GF-D8 (cell line): ENCODE measurements at regions not wholly inside any gene's neighbourhood (a gene's known extent, or its start where the extent isn't known, plus 50 kb on each side); places are given as distances from the start of the nearest gene placed in this dataset.
"Not testable (repeated sequence)": the region's sequence is repeated elsewhere in the genome, so short reads cannot be mapped to it uniquely, and the experiment has no call there.

Source experiments
- DNase-seq: peaks from one replicate; lab custom pipeline; 2025; lab: John Stamatoyannopoulos, UW

DNA sequence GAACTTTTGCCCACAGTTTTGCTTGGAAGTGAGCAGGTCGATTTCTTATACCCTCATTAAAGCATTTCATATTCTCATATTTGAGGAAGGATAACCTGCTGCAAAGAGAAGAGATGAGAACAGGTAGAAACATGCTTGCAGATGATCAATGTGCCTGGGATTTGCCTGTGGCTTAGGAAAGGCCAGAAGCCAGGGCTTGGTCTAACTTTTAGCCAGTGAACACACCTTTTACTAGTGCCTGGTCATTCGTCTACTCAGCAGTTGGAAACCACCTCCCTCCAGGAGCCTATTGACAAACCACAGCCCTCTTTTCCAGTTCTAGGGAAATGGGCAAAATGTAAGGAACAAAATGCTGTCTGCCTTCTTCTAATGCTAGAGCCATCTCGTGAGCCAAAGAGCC lies 518.3 kb downstream of the ADRA2A start:
- DNase-seq = no peak

DNA sequence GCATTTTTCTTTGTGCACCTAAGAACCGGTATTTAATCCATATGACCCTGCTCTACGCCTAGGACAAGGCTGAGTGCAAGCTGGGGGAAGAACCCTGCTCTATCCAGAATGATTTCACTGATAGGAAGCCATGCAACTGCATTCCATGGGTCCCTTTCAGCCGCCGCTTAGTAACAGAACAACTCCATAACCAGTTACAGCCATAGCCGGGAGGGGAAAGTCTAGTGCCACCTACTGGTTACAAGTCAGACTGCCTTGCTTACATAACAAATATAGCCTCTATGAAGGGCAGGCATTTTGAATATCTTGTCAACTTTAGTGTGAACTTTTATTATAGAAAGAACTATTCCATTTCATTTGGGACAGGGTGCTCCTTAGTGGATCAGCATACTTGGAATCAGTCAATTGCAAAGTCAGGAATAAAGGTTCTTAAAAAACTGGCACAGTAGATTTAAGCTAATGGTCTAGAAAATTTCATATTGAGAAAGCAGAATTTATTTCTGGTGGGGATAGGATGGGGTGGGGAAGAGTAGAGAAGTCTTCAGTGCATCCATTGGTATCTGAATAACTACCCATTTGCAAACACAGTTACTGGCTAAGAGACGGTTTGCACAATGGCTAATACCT lies 521.7 kb downstream of the ADRA2A start:
- peak; percentile 6 for DNase-seq

DNA sequence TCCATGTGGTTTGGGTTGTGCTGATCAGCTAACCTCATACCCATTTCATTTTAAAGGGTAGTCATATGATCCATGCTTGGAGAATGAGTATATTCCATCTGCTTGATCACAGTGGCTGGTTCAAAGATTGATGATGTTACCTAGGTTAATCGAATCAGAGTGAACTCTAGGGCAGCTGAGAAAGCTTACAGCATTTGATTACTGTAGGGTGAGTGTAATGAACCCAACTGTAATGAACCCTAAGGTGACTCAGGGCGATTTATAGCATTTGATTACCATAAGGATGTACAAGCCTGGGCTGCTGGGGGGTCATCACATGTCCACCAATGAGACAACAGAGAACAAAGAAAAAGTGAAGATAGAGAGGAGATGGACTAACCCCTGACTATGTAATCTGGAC lies 523.1 kb downstream of the ADRA2A start:
- no peak for DNase-seq

- no peak for DNase-seq
Observed at GRCh38 chr10:111600772-111601171, 523.9 kb downstream of the ADRA2A start.

GRCh38 chr10:111612273-111612672 lies 535.4 kb downstream of the ADRA2A start:
- DNase-seq = no peak

- DNase-seq = no peak
Observed at GRCh38 chr10:111634191-111634590, 549.4 kb downstream of the GPAM start.

DNA sequence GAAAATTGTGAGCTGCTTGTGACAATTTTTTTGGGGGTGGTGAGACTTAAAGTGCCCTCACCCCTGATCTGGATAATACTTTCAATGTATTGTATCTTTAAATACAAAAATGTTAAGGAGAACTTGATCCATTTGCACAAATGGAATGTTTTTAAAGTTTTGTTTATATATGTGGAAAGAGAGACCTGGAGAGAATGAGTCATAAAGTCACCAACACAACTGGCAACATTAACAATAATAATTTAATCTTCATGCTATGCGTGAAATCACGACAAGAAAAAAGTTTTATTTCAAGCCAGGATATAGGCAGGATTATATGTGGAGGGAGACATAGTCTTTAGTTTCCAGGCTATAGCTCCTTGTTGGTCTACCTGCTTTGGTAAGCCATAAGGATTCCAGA lies 537.5 kb downstream of the GPAM start:
- DNase-seq = no peak

- DNase-seq = no peak
Observed at GRCh38 chr10:111648046-111648445, 535.5 kb downstream of the GPAM start.

- not testable (repeated sequence) for DNase-seq
Observed at GRCh38 chr10:111649080-111649479, 534.5 kb downstream of the GPAM start.

DNA sequence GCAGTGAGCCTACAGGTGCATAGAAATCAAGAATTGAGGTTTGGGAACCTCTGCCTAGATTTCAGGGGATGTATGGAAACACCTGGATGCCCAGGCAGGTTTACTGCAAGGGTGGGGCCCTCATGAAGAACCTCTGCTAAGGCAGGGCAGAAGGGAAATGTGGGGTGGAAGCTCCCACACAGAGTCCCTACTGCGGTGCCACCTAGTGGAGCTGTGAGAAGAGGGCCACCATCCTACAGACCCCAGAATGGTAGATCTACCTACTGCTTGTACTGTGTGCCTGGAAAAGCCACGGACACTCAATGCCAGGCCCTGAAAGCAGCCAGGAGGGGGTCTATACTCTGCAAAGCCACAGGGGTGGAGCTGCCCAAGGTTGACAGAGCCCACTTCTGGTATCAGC lies 533.5 kb downstream of the GPAM start:
- DNase-seq = no peak

GRCh38 chr10:111656066-111656465 lies 527.5 kb downstream of the GPAM start:
- DNase-seq = no peak

DNA sequence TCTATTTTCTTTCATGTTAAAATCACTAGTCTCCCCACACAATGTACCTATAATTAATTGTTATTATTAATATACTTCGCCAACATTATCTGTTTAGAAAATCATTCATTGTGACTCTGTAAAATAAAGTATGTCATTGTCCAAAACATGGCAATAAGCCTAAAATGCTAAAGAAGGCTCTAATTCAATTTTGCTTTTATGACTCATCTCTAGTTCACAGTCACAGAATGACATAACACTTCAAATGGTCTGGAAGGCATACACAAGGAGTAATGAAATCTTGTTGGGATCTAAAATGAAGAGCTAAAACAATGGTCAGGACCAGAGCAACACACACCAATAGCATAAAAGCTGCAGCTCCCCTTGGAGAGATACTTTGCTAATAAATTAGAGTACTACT lies 505.8 kb downstream of the GPAM start:
- DNase-seq = no peak

GRCh38 chr10:111686796-111687195 lies 496.8 kb downstream of the GPAM start:
- DNase-seq = no peak

DNA sequence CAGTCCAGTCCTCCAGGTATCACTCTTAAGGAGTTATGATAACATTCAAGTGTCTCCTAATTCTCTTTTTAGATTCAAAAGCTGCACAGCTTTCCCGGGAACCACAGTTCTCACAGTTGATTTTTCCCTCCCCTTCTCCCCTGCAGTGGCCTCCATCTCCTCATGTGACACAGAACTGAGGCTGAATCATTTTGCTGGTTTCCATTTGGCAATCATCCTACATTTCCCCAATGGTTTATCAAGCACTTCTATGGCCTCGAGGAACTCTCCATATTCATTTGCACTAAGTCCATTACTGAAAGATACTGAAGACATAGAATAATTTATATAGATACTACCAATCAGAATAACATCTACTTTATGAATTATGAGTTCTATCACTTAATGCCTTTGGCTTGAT lies 484.9 kb downstream of the GPAM start:
- no peak for DNase-seq

DNA sequence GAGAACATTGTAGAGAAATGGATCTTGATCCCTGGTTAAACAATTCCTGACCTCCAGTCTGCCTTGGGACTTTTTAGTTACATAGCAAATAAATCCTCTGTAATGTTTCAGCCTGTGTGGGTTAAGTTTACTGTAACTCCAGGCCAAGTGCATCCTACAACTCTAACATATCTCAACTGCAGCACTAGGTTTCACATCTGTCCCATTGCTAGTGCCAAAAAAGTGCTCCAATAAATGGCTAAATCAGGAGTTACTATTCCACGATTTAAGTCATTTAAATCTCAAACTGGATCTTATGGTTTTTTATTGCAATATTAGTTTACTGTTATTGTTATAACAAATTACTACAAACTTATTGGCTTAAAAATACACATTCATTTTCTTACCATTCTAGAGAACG lies 479.6 kb downstream of the GPAM start:
- DNase-seq = no peak

- DNase-seq = no peak
Observed at GRCh38 chr10:111705021-111705420, 478.5 kb downstream of the GPAM start.

DNA sequence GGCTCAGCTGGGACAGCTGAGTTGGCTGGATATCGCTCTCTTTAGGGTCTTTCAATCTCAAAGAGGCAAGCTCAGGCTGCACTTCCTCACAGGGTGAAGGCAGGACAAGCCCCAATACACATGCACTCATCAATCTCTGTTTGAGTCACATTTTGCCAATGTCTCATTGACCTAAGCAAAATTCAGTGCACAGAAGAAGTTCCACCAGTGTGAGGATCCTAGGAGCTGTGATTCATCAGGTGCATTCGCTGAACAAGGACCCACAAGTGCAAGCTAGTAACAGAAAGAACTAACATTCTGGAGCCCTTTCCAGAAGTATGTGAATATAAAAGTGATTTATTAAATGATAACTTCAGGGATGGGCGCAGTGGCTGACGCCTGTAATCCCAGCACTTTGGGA lies 477.2 kb downstream of the GPAM start:
- no peak for DNase-seq

- DNase-seq = no peak
Observed at GRCh38 chr10:111707076-111707475, 476.5 kb downstream of the GPAM start.

DNA sequence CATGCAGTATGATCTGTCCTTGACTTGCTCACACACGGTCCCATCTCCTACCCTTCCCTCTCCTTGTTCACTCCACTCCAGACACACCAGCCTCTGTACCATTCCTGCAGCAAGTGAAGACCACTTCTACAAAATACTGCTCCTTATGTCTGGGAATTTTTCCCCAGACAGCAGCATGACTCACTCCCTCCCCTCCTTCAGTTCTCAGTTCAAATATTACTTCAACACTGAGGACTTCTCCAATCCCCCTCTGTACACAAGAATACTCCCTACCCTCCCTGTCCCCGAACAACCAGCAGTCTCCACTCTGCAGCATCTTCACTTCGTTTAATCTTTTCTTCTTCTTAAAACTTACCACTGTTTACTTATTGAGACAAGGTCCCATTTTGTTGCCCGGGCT lies 474.0 kb downstream of the GPAM start:
- no peak for DNase-seq

GRCh38 chr10:111716032-111716431 lies 467.5 kb downstream of the GPAM start:
- no peak for DNase-seq

- no peak for DNase-seq
Observed at GRCh38 chr10:111724121-111724520, 459.4 kb downstream of the GPAM start.

DNA sequence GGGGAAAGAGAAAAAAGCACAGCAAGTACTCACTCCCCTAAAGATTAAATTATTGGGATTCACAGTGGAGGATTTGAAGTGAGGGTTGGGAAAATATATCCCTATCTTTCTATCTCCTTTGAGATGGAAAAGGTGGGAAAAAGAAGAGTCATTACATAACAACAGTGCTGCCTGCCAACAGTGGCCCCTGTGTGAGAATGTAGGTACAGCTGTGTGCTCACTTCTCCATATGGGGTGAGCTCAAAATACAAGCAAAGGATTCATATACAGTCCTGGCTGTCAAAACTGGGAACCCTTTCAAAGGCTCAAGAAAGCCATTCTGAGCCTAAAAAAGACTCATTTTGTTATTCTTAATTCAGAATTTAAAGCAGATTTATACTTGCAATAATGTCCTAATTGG lies 458.5 kb downstream of the GPAM start:
- no peak for DNase-seq

- no peak for DNase-seq
Observed at GRCh38 chr10:111732166-111732785, 451.3 kb downstream of the GPAM start.
